ENCODE measurements at regions not wholly inside any gene's neighbourhood (a gene's known extent, or its start where the extent isn't known, plus 50 kb on each side); places are given as distances from the start of the nearest gene placed in this dataset.
"Not testable (repeated sequence)": the region's sequence is repeated elsewhere in the genome, so short reads cannot be mapped to it uniquely, and the experiment has no call there.

DNA sequence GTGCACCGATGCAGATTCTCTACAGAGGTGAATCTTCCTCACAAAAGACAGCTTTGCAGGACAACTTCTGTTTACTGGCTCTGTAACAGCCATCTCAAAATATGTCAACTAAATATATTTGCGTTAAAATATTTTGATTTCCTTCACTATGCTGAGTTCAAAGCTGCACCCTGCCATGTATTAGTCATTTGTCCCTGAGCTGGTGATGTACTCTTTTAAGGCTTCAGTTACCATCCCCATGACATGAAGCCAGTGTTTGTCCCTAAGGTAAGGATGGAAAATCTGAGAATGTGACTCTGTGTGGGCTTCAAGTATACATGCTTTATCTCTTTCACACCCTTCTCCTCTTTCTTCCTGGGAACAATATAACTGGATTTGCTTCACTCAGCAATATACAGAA lies 70.2 kb upstream of the BTG3 start:
- Histone ChIP-seq H3K9me3 (ENCODE audit: control insufficient read depth, low read depth, low read length) (no peaks in the 10 kb centered on the region), H2AFZ (ENCODE audit: control insufficient read depth, low read length) (no peak overlapping the region), H3K4me1 (ENCODE audit: control insufficient read depth, extremely low read depth, insufficient read depth, low read length) (no peaks in the 10 kb centered on the region), H3K27me3 (ENCODE audit: control insufficient read depth, extremely low read depth, insufficient read depth, low read length) (no peaks in the 10 kb centered on the region), H3K9me1 (ENCODE audit: control insufficient read depth, extremely low read depth, insufficient read depth, low read length) (no peaks in the 10 kb centered on the region), H4K20me1 (ENCODE audit: control insufficient read depth, extremely low read depth, insufficient read depth, low read length) (no peaks in the 10 kb centered on the region), H3K4me2 (ENCODE audit: control insufficient read depth, extremely low read depth, insufficient read depth, low read depth, low read length) (no peak overlapping the region), H3K9ac (ENCODE audit: control insufficient read depth, extremely low read depth, insufficient read depth, low read length) (no peak overlapping the region), H3K36me3 (ENCODE audit: control insufficient read depth in 2 of 2, extremely low read depth in 1 of 2, insufficient read depth in 2 of 2, low read length in 2 of 2) (no peaks in the 10 kb centered on the region), H3K79me2 (ENCODE audit: control insufficient read depth, insufficient read depth, low read length) (no peaks in the 10 kb centered on the region), H3K27ac (ENCODE audit: control insufficient read depth, insufficient read depth, low read length) (no peak overlapping the region), H3K4me3 (ENCODE audit: control insufficient read depth in 2 of 3, extremely low read depth in 1 of 3, insufficient read depth in 2 of 3, low read depth in 1 of 3, low read length in 3 of 3) (no peak overlapping the region)
- no peak for TF ChIP-seq EZH2 (IDR thresholded peaks at IDR 0.05; ENCODE audit: low read length)
- TF ChIP-seq, protein P1, sequence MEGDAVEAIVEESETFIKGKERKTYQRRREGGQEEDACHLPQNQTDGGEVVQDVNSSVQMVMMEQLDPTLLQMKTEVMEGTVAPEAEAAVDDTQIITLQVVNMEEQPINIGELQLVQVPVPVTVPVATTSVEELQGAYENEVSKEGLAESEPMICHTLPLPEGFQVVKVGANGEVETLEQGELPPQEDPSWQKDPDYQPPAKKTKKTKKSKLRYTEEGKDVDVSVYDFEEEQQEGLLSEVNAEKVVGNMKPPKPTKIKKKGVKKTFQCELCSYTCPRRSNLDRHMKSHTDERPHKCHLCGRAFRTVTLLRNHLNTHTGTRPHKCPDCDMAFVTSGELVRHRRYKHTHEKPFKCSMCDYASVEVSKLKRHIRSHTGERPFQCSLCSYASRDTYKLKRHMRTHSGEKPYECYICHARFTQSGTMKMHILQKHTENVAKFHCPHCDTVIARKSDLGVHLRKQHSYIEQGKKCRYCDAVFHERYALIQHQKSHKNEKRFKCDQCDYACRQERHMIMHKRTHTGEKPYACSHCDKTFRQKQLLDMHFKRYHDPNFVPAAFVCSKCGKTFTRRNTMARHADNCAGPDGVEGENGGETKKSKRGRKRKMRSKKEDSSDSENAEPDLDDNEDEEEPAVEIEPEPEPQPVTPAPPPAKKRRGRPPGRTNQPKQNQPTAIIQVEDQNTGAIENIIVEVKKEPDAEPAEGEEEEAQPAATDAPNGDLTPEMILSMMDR (optimal IDR thresholded peaks at IDR 0.05 in 1 of 3, IDR thresholded peaks at IDR 0.05 in 1 of 3, conservative IDR thresholded peaks at IDR 0.05 in 1 of 3; ENCODE audit: extremely low read depth in 1 of 3, insufficient read depth in 2 of 3, low read length in 3 of 3): no peak
- dilution Hi-C loops (cut with MboI; ENCODE audit: extremely low pct_ligation_motif_present, low sequenced_read_pairs): no loop called here
- DNase-seq (ENCODE audit: low read depth, low spot score) (no peak), FAIRE-seq (no peak)

DNA sequence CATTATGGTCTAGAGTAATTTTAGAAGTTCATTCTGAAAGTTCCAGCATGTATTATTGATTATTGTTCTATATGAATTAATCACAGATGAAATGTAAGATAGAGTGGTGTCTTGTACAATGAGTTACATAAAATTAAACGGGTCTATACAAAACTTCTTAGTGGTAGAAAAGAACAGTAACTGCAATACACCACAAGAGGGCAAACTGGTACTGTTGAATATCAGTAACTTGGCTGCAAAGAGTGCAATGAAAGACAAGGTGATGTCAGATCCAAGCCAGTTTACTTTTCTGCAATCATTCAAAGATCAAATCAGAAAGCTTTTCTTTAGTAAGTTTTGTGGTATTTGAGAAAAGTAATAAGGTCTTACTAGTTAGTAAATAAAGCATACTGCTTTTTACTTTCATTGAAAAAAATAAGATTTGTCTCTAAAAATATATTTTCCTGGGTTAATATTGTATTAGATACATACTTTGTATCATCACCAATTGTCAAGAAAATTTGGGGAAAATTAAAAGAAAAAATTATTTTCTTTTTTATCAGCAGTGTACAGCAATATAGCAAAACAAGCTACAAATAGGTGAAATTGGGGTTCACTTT lies 66.4 kb upstream of the BTG3 start:
- no peak for TF ChIP-seq EZH2 (IDR thresholded peaks at IDR 0.05; ENCODE audit: low read length)
- TF ChIP-seq, protein P1 (optimal IDR thresholded peaks at IDR 0.05 in 1 of 3, IDR thresholded peaks at IDR 0.05 in 1 of 3, conservative IDR thresholded peaks at IDR 0.05 in 1 of 3; ENCODE audit: extremely low read depth in 1 of 3, insufficient read depth in 2 of 3, low read length in 3 of 3): peak; percentile 42 to 66 (median 54)
- FAIRE-seq: peak; percentile 85
- dilution Hi-C loops (cut with MboI; ENCODE audit: extremely low pct_ligation_motif_present, low sequenced_read_pairs): no loop called here

DNA sequence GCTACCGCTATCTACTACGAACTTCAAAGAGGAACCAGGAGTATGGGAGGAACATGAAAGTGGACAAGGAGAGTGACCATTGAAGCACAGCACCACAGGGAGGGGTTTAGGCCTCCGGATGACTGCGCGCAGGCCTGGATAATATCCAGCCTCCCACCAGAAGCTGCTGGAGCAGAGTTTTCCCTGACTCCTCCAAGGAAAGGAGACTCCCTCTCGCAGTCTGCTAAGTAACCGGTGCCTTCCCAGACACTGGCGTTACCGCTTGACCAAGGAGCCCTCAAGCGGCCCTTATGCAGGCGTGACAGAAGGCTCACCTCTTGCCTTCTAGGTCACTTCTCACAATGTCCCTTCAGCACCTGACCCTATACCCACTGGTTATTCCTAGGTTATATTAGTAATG lies 64.2 kb upstream of the BTG3 start:
- DNase-seq (ENCODE audit: low read depth, low spot score); H3K79me2 ChIP-seq (ENCODE audit: control insufficient read depth, insufficient read depth, low read length); dilution Hi-C loops (cut with MboI; ENCODE audit: extremely low pct_ligation_motif_present, low sequenced_read_pairs); H3K4me1 ChIP-seq (ENCODE audit: control insufficient read depth, extremely low read depth, insufficient read depth, low read length); H3K27ac ChIP-seq (ENCODE audit: control insufficient read depth, insufficient read depth, low read length); H3K4me2 ChIP-seq (ENCODE audit: control insufficient read depth, extremely low read depth, insufficient read depth, low read depth, low read length); H2AFZ ChIP-seq (ENCODE audit: control insufficient read depth, low read length); H3K9me3 ChIP-seq (ENCODE audit: control insufficient read depth, low read depth, low read length); H3K9ac ChIP-seq (ENCODE audit: control insufficient read depth, extremely low read depth, insufficient read depth, low read length); FAIRE-seq; H4K20me1 ChIP-seq (ENCODE audit: control insufficient read depth, extremely low read depth, insufficient read depth, low read length); H3K36me3 ChIP-seq (ENCODE audit: control insufficient read depth in 2 of 2, extremely low read depth in 1 of 2, insufficient read depth in 2 of 2, low read length in 2 of 2); H3K9me1 ChIP-seq (ENCODE audit: control insufficient read depth, extremely low read depth, insufficient read depth, low read length); H3K27me3 ChIP-seq (ENCODE audit: control insufficient read depth, extremely low read depth, insufficient read depth, low read length); H3K4me3 ChIP-seq (ENCODE audit: control insufficient read depth in 2 of 3, extremely low read depth in 1 of 3, insufficient read depth in 2 of 3, low read depth in 1 of 3, low read length in 3 of 3): not testable (repeated sequence)

More for the DNA sequence above, 66.4 kb upstream of the BTG3 start:
- H3K4me2 ChIP-seq (ENCODE audit: control insufficient read depth, extremely low read depth, insufficient read depth, low read depth, low read length): no peak overlapping the region
- H3K9me1 ChIP-seq (ENCODE audit: control insufficient read depth, extremely low read depth, insufficient read depth, low read length): no peaks in the 10 kb centered on the region
- no peaks in the 10 kb centered on the region for H3K9me3 ChIP-seq (ENCODE audit: control insufficient read depth, low read depth, low read length)
- H3K9ac ChIP-seq (ENCODE audit: control insufficient read depth, extremely low read depth, insufficient read depth, low read length): no peak overlapping the region
- no peak overlapping the region for H3K4me3 ChIP-seq (ENCODE audit: control insufficient read depth in 2 of 3, extremely low read depth in 1 of 3, insufficient read depth in 2 of 3, low read depth in 1 of 3, low read length in 3 of 3)
- no peaks in the 10 kb centered on the region for H3K79me2 ChIP-seq (ENCODE audit: control insufficient read depth, insufficient read depth, low read length)
- no peaks in the 10 kb centered on the region for H4K20me1 ChIP-seq (ENCODE audit: control insufficient read depth, extremely low read depth, insufficient read depth, low read length)
- no peaks in the 10 kb centered on the region for H3K4me1 ChIP-seq (ENCODE audit: control insufficient read depth, extremely low read depth, insufficient read depth, low read length)
- DNase-seq (ENCODE audit: low read depth, low spot score): peak; percentile 48
- no peaks in the 10 kb centered on the region for H3K27me3 ChIP-seq (ENCODE audit: control insufficient read depth, extremely low read depth, insufficient read depth, low read length)
- no peak overlapping the region for H2AFZ ChIP-seq (ENCODE audit: control insufficient read depth, low read length)
- no peak overlapping the region for H3K27ac ChIP-seq (ENCODE audit: control insufficient read depth, insufficient read depth, low read length)
- H3K36me3 ChIP-seq (ENCODE audit: control insufficient read depth in 2 of 2, extremely low read depth in 1 of 2, insufficient read depth in 2 of 2, low read length in 2 of 2): no peaks in the 10 kb centered on the region

All from keratinocyte (primary cell).